B cell (primary cell): ENCODE measurements at regions not wholly inside any gene's neighbourhood (a gene's known extent, or its start where the extent isn't known, plus 50 kb on each side); places are given as distances from the start of the nearest gene placed in this dataset.

Experiments
- ATAC-seq: fragments of 200-7000 bp; cut with Tn5 transposase; one replicate; pipeline ENCODE4 v1.10.0; 2021; ENCODE audit warnings: low read depth, mild to moderate bottlenecking, moderate number of reproducible peaks, moderate library complexity
- CTCF ChIA-PET: fragments of 350-600 bp; sonication (Branson Sonifier 250); formaldehyde crosslinking; loops from one replicate; lab custom pipeline; 2021; ENCODE audit warnings: antibody characterized with exemption, inconsistent platforms; lab: Charles Lee
- POLR2A ChIA-PET: fragments of 350-600 bp; sonication (Branson Sonifier 250); formaldehyde crosslinking; loops from one replicate; lab custom pipeline; 2021; ENCODE audit warnings: antibody characterized with exemption; lab: Charles Lee
- DNase-seq: peaks from one replicate; pipeline ENCODE4 v3.0.0; 2013
- H2AFZ ChIP-seq: 2 replicates; pipeline ENCODE4 v1.6.1; 2012; ENCODE audit warnings: mild to moderate bottlenecking, low read depth, low read length; ENCODE audit not compliant: insufficient read depth, poor library complexity, severe bottlenecking
- H3K27ac ChIP-seq, 2 donors: 1 replicate in 1 of 2; 2 replicates in 1 of 2; pipeline ENCODE4 v1.5.1; 2012 to 2013; ENCODE audit warnings: low read length in 2 of 2, mild to moderate bottlenecking in 2 of 2, moderate library complexity in 1 of 2
- H3K27me3 ChIP-seq, 4 experiments: fragments of 200-600 bp in 1 of 4; sonication (generic) in 1 of 4; replicated peaks in 1 of 4; 1 replicate in 2 of 4; 2 replicates in 2 of 4; pipeline versions ENCODE4 v1.6.1 to v1.7.0; 2013 to 2016; ENCODE audit warnings: low read length in 3 of 4, mild to moderate bottlenecking in 2 of 4, mixed read lengths in 1 of 4, moderate library complexity in 1 of 4; ENCODE audit not compliant: insufficient read depth in 4 of 4, control insufficient read depth in 3 of 4; ENCODE audit errors: control extremely low read depth in 1 of 4
- H3K36me3 ChIP-seq, 2 experiments: replicated peaks in 1 of 2; 1 replicate in 1 of 2; 2 replicates in 1 of 2; pipeline versions ENCODE4 v1.6.1 to v1.7.1; 2013; ENCODE audit warnings: low read length in 1 of 2; ENCODE audit not compliant: insufficient read depth in 2 of 2, control insufficient read depth in 1 of 2; ENCODE audit errors: control extremely low read depth in 1 of 2, extremely low read depth in 1 of 2
- H3K4me1 ChIP-seq, 2 donors: fragments of 200-600 bp in 1 of 2; sonication (generic) in 1 of 2; 1 replicate in 1 of 2; 2 replicates in 1 of 2; pipeline versions ENCODE4 v1.5.1 to v1.6.1; 2013 to 2017; ENCODE audit warnings: low read length in 2 of 2; ENCODE audit not compliant: control insufficient read depth in 2 of 2, insufficient read depth in 2 of 2
- H3K4me2 ChIP-seq: replicated peaks from 2 replicates; pipeline ENCODE3; 2012; ENCODE audit warnings: mild to moderate bottlenecking, low read depth, low read length; ENCODE audit not compliant: poor library complexity, severe bottlenecking
- H3K4me3 ChIP-seq, 5 experiments: fragments of 200-600 bp in 1 of 5; sonication (generic) in 1 of 5; 1 replicate in 3 of 5; 2 replicates in 2 of 5; pipeline versions ENCODE4 v1.5.1 to v1.7.0; 2011 to 2016; ENCODE audit warnings: low read length in 4 of 5, mild to moderate bottlenecking in 4 of 5, low read depth in 2 of 5, control low read depth in 1 of 5, moderate library complexity in 1 of 5; ENCODE audit not compliant: insufficient read depth in 1 of 5; ENCODE audit errors: control extremely low read depth in 1 of 5, extremely low read depth in 1 of 5
- H3K79me2 ChIP-seq: fragments of 200-600 bp; sonication (generic); one replicate; pipeline ENCODE4 v1.6.0; 2016; ENCODE audit warnings: low read length; ENCODE audit not compliant: control insufficient read depth, insufficient read depth
- H3K9ac ChIP-seq: fragments of 200-600 bp; sonication (generic); 2 replicates; pipeline ENCODE4 v1.6.1; 2017; ENCODE audit warnings: mild to moderate bottlenecking, low read length, moderate library complexity
- H3K9me3 ChIP-seq, 3 donors: one replicate each; pipeline versions ENCODE4 v1.6.1 to v1.7.1; 2013; ENCODE audit warnings: low read length in 2 of 3; ENCODE audit not compliant: control insufficient read depth in 2 of 3, insufficient read depth in 1 of 3; ENCODE audit errors: control extremely low read depth in 1 of 3
- H4K20me1 ChIP-seq: 2 replicates; pipeline ENCODE4 v1.6.0; 2012; ENCODE audit warnings: mild to moderate bottlenecking, low read length; ENCODE audit not compliant: insufficient read depth, control insufficient read depth, poor library complexity, severe bottlenecking
- H3K27ac Mint-ChIP-seq: one replicate; pipeline ENCODE4 v1.8.0; 2021; ENCODE audit warnings: mixed read lengths
- H3K27me3 Mint-ChIP-seq: one replicate; pipeline ENCODE4 v1.8.0; 2021; ENCODE audit warnings: mixed read lengths
- H3K4me1 Mint-ChIP-seq: one replicate; pipeline ENCODE4 v1.8.0; 2021; ENCODE audit warnings: mixed read lengths
- H3K4me3 Mint-ChIP-seq: one replicate; pipeline ENCODE4 v1.8.0; 2021; ENCODE audit warnings: mixed read lengths
- H3K9me3 Mint-ChIP-seq: one replicate; pipeline ENCODE4 v1.8.0; 2022; ENCODE audit warnings: mixed read lengths; ENCODE audit not compliant: insufficient read depth
- CTCF ChIP-seq: fragments of 200-600 bp; IDR thresholded peaks from one replicate; pipeline ENCODE4 v1.8.0; 2022; ENCODE audit warnings: antibody characterized with exemption, mild to moderate bottlenecking
- EZH2 ChIP-seq: IDR thresholded peaks from 2 replicates; pipeline ENCODE4 v1.6.1; 2012; ENCODE audit warnings: borderline replicate concordance, low read depth, mild to moderate bottlenecking, moderate library complexity, low read length; ENCODE audit not compliant: insufficient read depth, poor library complexity, severe bottlenecking
- intact Hi-C: fragments of 100-400 bp; cut with micrococcal nuclease; formaldehyde crosslinking; loops from one replicate; pipeline ENCODE4 v1.10.0; 2022

GRCh38 chr2:188665727-188666304 is 308.4 kb upstream of the COL3A1 start:
- Histone ChIP-seq H3K4me2 (no peak overlapping the region), H3K9me3 (no peaks in the 10 kb centered on the region), H3K9ac (no peak overlapping the region), H2AFZ (no peak overlapping the region), H3K27ac (no peak overlapping the region), H4K20me1 (no peaks in the 10 kb centered on the region), H3K4me1 (no peaks in the 10 kb centered on the region), H3K79me2 (no peaks in the 10 kb centered on the region), H3K4me3 (no peak overlapping the region), H3K36me3 (no peaks in the 10 kb centered on the region), H3K27me3 (no peaks in the 10 kb centered on the region)
- no peak overlapping the region for H3K4me3 Mint-ChIP-seq
- ChIA-PET CTCF (no interaction called here), POLR2A (no interaction called here)
- no peak for TF ChIP-seq EZH2
- TF ChIP-seq CTCF: no peak
- peaks cover 2% of the 10 kb centered on the region for H3K9me3 Mint-ChIP-seq
- intact Hi-C loops: no loop called here
- H3K27ac Mint-ChIP-seq: no peak overlapping the region
- H3K27me3 Mint-ChIP-seq: no peaks in the 10 kb centered on the region
- no peaks in the 10 kb centered on the region for H3K4me1 Mint-ChIP-seq
- ATAC-seq: no peak
- no peak for DNase-seq

- TF ChIP-seq CTCF (no peak), EZH2 (no peak)
- no peaks in the 10 kb centered on the region for H3K9me3 ChIP-seq
- intact Hi-C loops: no loop called here
- H3K4me3 ChIP-seq: no peak overlapping the region
- ATAC-seq: no peak
- ChIA-PET CTCF (no interaction called here), POLR2A (no interaction called here)
- DNase-seq: no peak
- no peaks in the 10 kb centered on the region for H3K4me1 Mint-ChIP-seq
- no peaks in the 10 kb centered on the region for H3K27me3 Mint-ChIP-seq
- H3K36me3 ChIP-seq: no peaks in the 10 kb centered on the region
- no peak overlapping the region for H3K4me2 ChIP-seq
- H3K9ac ChIP-seq: no peak overlapping the region
- H2AFZ ChIP-seq: no peak overlapping the region
- no peaks in the 10 kb centered on the region for H3K27me3 ChIP-seq
- peaks cover 2% of the 10 kb centered on the region for H3K9me3 Mint-ChIP-seq
- no peak overlapping the region for H3K27ac Mint-ChIP-seq
- H3K4me1 ChIP-seq: no peaks in the 10 kb centered on the region
- no peak overlapping the region for H3K4me3 Mint-ChIP-seq
- H4K20me1 ChIP-seq: no peaks in the 10 kb centered on the region
- no peak overlapping the region for H3K27ac ChIP-seq
- H3K79me2 ChIP-seq: no peaks in the 10 kb centered on the region
Observed at GRCh38 chr2:188666503-188666902, 307.7 kb upstream of the COL3A1 start.
